Dermis blood vessel endothelial cell (primary cell): ENCODE measurements at regions not wholly inside any gene's neighbourhood (a gene's known extent, or its start where the extent isn't known, plus 50 kb on each side); places are given as distances from the start of the nearest gene placed in this dataset.
"Not testable (repeated sequence)": the region's sequence is repeated elsewhere in the genome, so short reads cannot be mapped to it uniquely, and the experiment has no call there.

ENCODE experiments used
- DNase-seq: peaks from one replicate; pipeline ENCODE4 v3.0.0; 2010

- DNase-seq = no peak
Measured at GRCh38 chr9:36521148-36521547, 51.5 kb upstream of the MELK start.

- DNase-seq = peak; percentile 44
Measured at GRCh38 chr9:36517131-36517530, 55.6 kb upstream of the MELK start.

GRCh38 chr9:36504156-36504555, 68.5 kb upstream of the MELK start:
- DNase-seq = no peak

GRCh38 chr9:36503172-36504088, 69.3 kb upstream of the MELK start:
- no peak for DNase-seq

- no peak for DNase-seq
Measured at GRCh38 chr9:36501727-36502126, 71.0 kb upstream of the MELK start.

- DNase-seq = not testable (repeated sequence)
Measured at GRCh38 chr9:36500931-36501330, 71.8 kb upstream of the MELK start.

- no peak for DNase-seq
Measured at GRCh38 chr9:36499174-36499890, 73.4 kb upstream of the MELK start.

- not testable (repeated sequence) for DNase-seq
Measured at GRCh38 chr9:36493564-36493963, 79.1 kb upstream of the MELK start.

- no peak for DNase-seq
Measured at GRCh38 chr9:36492865-36493264, 79.8 kb upstream of the MELK start.

GRCh38 chr9:36489453-36489852, 83.2 kb upstream of the MELK start:
- DNase-seq = no peak

- DNase-seq = no peak
Measured at GRCh38 chr9:36488389-36488756, 84.3 kb upstream of the MELK start.

- peak; percentile 93 for DNase-seq
Measured at GRCh38 chr9:36487482-36488388, 85.0 kb upstream of the MELK start.

GRCh38 chr9:36486933-36487481, 85.7 kb upstream of the MELK start:
- peak; percentile 56 for DNase-seq

- DNase-seq = peak; percentile 42
Measured at GRCh38 chr9:36486329-36486932, 86.3 kb upstream of the MELK start.

GRCh38 chr9:36485647-36486328, 85.7 kb upstream of the RNF38 start:
- DNase-seq = peak; percentile 15

GRCh38 chr9:36484124-36484523, 84.1 kb upstream of the RNF38 start:
- no peak for DNase-seq

- no peak for DNase-seq
Measured at GRCh38 chr9:36479101-36479500, 79.0 kb upstream of the RNF38 start.

- DNase-seq = peak; percentile 6
Measured at GRCh38 chr9:36471359-36471758, 71.3 kb upstream of the RNF38 start.

GRCh38 chr9:36470643-36471290, 70.7 kb upstream of the RNF38 start:
- DNase-seq = peak; percentile 69

- no peak for DNase-seq
Measured at GRCh38 chr9:36463467-36463866, 63.4 kb upstream of the RNF38 start.

- no peak for DNase-seq
Measured at GRCh38 chr9:36462245-36462644, 62.2 kb upstream of the RNF38 start.
